ENCODE measurements at regions not wholly inside any gene's neighbourhood (a gene's known extent, or its start where the extent isn't known, plus 50 kb on each side); places are given as distances from the start of the nearest gene placed in this dataset.

GRCh38 chr11:101397979-101398378 is 185.8 kb downstream of the TRPC6 start:
- Mint-ChIP-seq H3K27ac (no peak overlapping the region), H3K27me3 (ENCODE audit: insufficient read depth, low read depth, poor library complexity) (peaks cover 1% of the 10 kb centered on the region), H3K9me3 (peaks cover 16% of the 10 kb centered on the region), H3K4me3 (no peak overlapping the region), H3K36me3 (ENCODE audit: low read depth) (peaks cover 6% of the 10 kb centered on the region; the same call in 2 of the 3 replicates), H3K4me1 (no peaks in the 10 kb centered on the region; the same call in 2 of the 3 replicates)
- Histone ChIP-seq H3K4me2 (no peak overlapping the region), H3K4me3 (no peak overlapping the region), H2AFZ (no peak overlapping the region), H3K79me2 (replicated peaks; ENCODE audit: insufficient read depth) (no peaks in the 10 kb centered on the region), H3K4me1 (ENCODE audit: insufficient read depth) (no peaks in the 10 kb centered on the region), H3K9me2 (ENCODE audit: insufficient read depth) (no peaks in the 10 kb centered on the region; the same call in 1 of the 2 replicates), H3K36me3 (ENCODE audit: insufficient read depth) (no peaks in the 10 kb centered on the region), H3F3A (replicated peaks; ENCODE audit: low read depth) (no peaks in the 10 kb centered on the region), H3K27ac (ENCODE audit: low read depth) (no peak overlapping the region), H3K27me3 (ENCODE audit: insufficient read depth) (no peaks in the 10 kb centered on the region), H4K20me1 (replicated peaks; ENCODE audit: insufficient read depth) (no peaks in the 10 kb centered on the region)
- DNase-seq (ENCODE audit: low spot score) (no peak), ATAC-seq (no peak)
- TF ChIP-seq, protein P1, sequence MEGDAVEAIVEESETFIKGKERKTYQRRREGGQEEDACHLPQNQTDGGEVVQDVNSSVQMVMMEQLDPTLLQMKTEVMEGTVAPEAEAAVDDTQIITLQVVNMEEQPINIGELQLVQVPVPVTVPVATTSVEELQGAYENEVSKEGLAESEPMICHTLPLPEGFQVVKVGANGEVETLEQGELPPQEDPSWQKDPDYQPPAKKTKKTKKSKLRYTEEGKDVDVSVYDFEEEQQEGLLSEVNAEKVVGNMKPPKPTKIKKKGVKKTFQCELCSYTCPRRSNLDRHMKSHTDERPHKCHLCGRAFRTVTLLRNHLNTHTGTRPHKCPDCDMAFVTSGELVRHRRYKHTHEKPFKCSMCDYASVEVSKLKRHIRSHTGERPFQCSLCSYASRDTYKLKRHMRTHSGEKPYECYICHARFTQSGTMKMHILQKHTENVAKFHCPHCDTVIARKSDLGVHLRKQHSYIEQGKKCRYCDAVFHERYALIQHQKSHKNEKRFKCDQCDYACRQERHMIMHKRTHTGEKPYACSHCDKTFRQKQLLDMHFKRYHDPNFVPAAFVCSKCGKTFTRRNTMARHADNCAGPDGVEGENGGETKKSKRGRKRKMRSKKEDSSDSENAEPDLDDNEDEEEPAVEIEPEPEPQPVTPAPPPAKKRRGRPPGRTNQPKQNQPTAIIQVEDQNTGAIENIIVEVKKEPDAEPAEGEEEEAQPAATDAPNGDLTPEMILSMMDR (conservative IDR thresholded peaks at IDR 0.05; ENCODE audit: low read depth in 2 of 2): no peak
- TF ChIP-seq POLR2AphosphoS5 (IDR thresholded peaks at IDR 0.05; ENCODE audit: low read depth) (no peak), ZNF114 (CRISPR knock-in tag; IDR thresholded peaks at IDR 0.05) (no peak), EZH2 (IDR thresholded peaks at IDR 0.05; ENCODE audit: low read depth, unreplicated experiment) (no peak), ETS1 (IDR thresholded peaks at IDR 0.05) (no peak), JUNB (IDR thresholded peaks at IDR 0.05; ENCODE audit: unreplicated experiment) (no peak), NANOG (IDR thresholded peaks at IDR 0.05; ENCODE audit: borderline replicate concordance) (no peak), CREB1 (CRISPR knock-in tag; IDR thresholded peaks at IDR 0.05; ENCODE audit: low read depth) (no peak), ZNF331 (CRISPR knock-in tag; IDR thresholded peaks at IDR 0.05; ENCODE audit: low read depth) (no peak), EZH2phosphoT487 (IDR thresholded peaks at IDR 0.05; ENCODE audit: unreplicated experiment) (no peak)
- TF ChIP-seq, protein P2, sequence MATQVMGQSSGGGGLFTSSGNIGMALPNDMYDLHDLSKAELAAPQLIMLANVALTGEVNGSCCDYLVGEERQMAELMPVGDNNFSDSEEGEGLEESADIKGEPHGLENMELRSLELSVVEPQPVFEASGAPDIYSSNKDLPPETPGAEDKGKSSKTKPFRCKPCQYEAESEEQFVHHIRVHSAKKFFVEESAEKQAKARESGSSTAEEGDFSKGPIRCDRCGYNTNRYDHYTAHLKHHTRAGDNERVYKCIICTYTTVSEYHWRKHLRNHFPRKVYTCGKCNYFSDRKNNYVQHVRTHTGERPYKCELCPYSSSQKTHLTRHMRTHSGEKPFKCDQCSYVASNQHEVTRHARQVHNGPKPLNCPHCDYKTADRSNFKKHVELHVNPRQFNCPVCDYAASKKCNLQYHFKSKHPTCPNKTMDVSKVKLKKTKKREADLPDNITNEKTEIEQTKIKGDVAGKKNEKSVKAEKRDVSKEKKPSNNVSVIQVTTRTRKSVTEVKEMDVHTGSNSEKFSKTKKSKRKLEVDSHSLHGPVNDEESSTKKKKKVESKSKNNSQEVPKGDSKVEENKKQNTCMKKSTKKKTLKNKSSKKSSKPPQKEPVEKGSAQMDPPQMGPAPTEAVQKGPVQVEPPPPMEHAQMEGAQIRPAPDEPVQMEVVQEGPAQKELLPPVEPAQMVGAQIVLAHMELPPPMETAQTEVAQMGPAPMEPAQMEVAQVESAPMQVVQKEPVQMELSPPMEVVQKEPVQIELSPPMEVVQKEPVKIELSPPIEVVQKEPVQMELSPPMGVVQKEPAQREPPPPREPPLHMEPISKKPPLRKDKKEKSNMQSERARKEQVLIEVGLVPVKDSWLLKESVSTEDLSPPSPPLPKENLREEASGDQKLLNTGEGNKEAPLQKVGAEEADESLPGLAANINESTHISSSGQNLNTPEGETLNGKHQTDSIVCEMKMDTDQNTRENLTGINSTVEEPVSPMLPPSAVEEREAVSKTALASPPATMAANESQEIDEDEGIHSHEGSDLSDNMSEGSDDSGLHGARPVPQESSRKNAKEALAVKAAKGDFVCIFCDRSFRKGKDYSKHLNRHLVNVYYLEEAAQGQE (IDR thresholded peaks at IDR 0.05; ENCODE audit: unreplicated experiment): no peak
- TF ChIP-seq, protein P3, sequence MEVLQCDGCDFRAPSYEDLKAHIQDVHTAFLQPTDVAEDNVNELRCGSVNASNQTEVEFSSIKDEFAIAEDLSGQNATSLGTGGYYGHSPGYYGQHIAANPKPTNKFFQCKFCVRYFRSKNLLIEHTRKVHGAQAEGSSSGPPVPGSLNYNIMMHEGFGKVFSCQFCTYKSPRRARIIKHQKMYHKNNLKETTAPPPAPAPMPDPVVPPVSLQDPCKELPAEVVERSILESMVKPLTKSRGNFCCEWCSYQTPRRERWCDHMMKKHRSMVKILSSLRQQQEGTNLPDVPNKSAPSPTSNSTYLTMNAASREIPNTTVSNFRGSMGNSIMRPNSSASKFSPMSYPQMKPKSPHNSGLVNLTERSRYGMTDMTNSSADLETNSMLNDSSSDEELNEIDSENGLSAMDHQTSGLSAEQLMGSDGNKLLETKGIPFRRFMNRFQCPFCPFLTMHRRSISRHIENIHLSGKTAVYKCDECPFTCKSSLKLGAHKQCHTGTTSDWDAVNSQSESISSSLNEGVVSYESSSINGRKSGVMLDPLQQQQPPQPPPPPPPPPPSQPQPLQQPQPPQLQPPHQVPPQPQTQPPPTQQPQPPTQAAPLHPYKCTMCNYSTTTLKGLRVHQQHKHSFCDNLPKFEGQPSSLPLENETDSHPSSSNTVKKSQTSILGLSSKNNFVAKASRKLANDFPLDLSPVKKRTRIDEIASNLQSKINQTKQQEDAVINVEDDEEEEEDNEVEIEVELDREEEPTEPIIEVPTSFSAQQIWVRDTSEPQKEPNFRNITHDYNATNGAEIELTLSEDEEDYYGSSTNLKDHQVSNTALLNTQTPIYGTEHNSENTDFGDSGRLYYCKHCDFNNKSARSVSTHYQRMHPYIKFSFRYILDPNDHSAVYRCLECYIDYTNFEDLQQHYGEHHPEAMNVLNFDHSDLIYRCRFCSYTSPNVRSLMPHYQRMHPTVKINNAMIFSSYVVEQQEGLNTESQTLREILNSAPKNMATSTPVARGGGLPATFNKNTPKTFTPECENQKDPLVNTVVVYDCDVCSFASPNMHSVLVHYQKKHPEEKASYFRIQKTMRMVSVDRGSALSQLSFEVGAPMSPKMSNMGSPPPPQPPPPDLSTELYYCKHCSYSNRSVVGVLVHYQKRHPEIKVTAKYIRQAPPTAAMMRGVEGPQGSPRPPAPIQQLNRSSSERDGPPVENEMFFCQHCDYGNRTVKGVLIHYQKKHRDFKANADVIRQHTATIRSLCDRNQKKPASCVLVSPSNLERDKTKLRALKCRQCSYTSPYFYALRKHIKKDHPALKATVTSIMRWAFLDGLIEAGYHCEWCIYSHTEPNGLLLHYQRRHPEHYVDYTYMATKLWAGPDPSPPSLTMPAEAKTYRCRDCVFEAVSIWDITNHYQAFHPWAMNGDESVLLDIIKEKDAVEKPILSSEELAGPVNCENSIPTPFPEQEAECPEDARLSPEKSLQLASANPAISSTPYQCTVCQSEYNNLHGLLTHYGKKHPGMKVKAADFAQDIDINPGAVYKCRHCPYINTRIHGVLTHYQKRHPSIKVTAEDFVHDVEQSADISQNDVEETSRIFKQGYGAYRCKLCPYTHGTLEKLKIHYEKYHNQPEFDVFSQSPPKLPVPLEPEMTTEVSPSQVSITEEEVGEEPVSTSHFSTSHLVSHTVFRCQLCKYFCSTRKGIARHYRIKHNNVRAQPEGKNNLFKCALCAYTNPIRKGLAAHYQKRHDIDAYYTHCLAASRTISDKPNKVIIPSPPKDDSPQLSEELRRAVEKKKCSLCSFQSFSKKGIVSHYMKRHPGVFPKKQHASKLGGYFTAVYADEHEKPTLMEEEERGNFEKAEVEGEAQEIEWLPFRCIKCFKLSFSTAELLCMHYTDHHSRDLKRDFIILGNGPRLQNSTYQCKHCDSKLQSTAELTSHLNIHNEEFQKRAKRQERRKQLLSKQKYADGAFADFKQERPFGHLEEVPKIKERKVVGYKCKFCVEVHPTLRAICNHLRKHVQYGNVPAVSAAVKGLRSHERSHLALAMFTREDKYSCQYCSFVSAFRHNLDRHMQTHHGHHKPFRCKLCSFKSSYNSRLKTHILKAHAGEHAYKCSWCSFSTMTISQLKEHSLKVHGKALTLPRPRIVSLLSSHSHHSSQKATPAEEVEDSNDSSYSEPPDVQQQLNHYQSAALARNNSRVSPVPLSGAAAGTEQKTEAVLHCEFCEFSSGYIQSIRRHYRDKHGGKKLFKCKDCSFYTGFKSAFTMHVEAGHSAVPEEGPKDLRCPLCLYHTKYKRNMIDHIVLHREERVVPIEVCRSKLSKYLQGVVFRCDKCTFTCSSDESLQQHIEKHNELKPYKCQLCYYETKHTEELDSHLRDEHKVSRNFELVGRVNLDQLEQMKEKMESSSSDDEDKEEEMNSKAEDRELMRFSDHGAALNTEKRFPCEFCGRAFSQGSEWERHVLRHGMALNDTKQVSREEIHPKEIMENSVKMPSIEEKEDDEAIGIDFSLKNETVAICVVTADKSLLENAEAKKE (CRISPR knock-in tag; IDR thresholded peaks at IDR 0.05): no peak

Measured in GM23338 (cell line).